ENCODE measurements at regions not wholly inside any gene's neighbourhood (a gene's known extent, or its start where the extent isn't known, plus 50 kb on each side); places are given as distances from the start of the nearest gene placed in this dataset.
"Not testable (repeated sequence)": the region's sequence is repeated elsewhere in the genome, so short reads cannot be mapped to it uniquely, and the experiment has no call there.

GRCh38 chr9:18296702-18297055, 177.3 kb upstream of the ADAMTSL1 start:
- no peak for DNase-seq

- DNase-seq = no peak
Observed at GRCh38 chr9:18297056-18297841, 176.7 kb upstream of the ADAMTSL1 start.

GRCh38 chr9:18299449-18299848, 174.5 kb upstream of the ADAMTSL1 start:
- DNase-seq = no peak

- DNase-seq = not testable (repeated sequence)
Observed at GRCh38 chr9:18305167-18305806, 168.7 kb upstream of the ADAMTSL1 start.

GRCh38 chr9:18314316-18314715, 159.6 kb upstream of the ADAMTSL1 start:
- no peak for DNase-seq

- DNase-seq = no peak
Observed at GRCh38 chr9:18317896-18318295, 156.1 kb upstream of the ADAMTSL1 start.

GRCh38 chr9:18319918-18320445, 154.0 kb upstream of the ADAMTSL1 start:
- no peak for DNase-seq

GRCh38 chr9:18324928-18325745, 148.8 kb upstream of the ADAMTSL1 start:
- no peak for DNase-seq

- not testable (repeated sequence) for DNase-seq
Observed at GRCh38 chr9:18325746-18326011, 148.3 kb upstream of the ADAMTSL1 start.

GRCh38 chr9:18327121-18327520, 146.8 kb upstream of the ADAMTSL1 start:
- no peak for DNase-seq

- DNase-seq = no peak
Observed at GRCh38 chr9:18330401-18331309, 143.3 kb upstream of the ADAMTSL1 start.

- peak; percentile 44 for DNase-seq
Observed at GRCh38 chr9:18331310-18331684, 142.7 kb upstream of the ADAMTSL1 start.

- DNase-seq = peak; percentile 85
Observed at GRCh38 chr9:18331808-18332209, 142.1 kb upstream of the ADAMTSL1 start.

GRCh38 chr9:18333157-18333556, 140.8 kb upstream of the ADAMTSL1 start:
- no peak for DNase-seq

- DNase-seq = no peak
Observed at GRCh38 chr9:18335825-18336224, 138.1 kb upstream of the ADAMTSL1 start.

- no peak for DNase-seq
Observed at GRCh38 chr9:18338042-18338441, 135.9 kb upstream of the ADAMTSL1 start.

- no peak for DNase-seq
Observed at GRCh38 chr9:18343784-18344183, 130.2 kb upstream of the ADAMTSL1 start.

- no peak for DNase-seq
Observed at GRCh38 chr9:18346745-18347144, 127.2 kb upstream of the ADAMTSL1 start.

GRCh38 chr9:18347386-18348082, 126.4 kb upstream of the ADAMTSL1 start:
- no peak for DNase-seq

- no peak for DNase-seq
Observed at GRCh38 chr9:18348083-18348475, 125.9 kb upstream of the ADAMTSL1 start.

- no peak for DNase-seq
Observed at GRCh38 chr9:18349530-18349929, 124.4 kb upstream of the ADAMTSL1 start.
